ENCODE measurements at regions not wholly inside any gene's neighbourhood (a gene's known extent, or its start where the extent isn't known, plus 50 kb on each side); places are given as distances from the start of the nearest gene placed in this dataset.
"Not testable (repeated sequence)": the region's sequence is repeated elsewhere in the genome, so short reads cannot be mapped to it uniquely, and the experiment has no call there.

DNA sequence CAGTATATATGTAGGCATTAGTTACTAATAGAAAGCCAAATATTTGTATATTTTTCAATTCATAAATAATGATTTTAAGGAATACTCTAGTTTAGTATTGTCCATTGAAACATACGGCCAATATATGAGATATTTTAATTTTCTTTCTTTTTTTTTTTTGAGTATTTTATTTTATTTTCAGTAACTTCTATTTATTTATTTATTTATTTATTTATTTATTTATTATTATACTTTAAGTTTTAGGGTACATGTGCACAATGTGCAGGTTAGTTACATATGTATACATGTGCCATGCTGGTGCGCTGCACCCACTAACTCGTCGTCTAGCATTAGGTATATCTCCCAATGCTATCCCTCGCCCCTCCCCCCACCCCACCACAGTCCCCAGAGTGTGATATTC, 2007.1 kb upstream of the CDH6 start:
- H3K27ac ChIP-seq (ENCODE audit: insufficient read depth, low read depth, low read length); H3K9ac ChIP-seq (replicated peaks; ENCODE audit: extremely low read depth, insufficient read depth, low read length); intact Hi-C loops (cut with micrococcal nuclease); DNase-seq (ENCODE audit: low read depth, low spot score); H3K9me3 ChIP-seq (replicated peaks; ENCODE audit: control insufficient read depth, insufficient read depth, low read length); H3K4me1 ChIP-seq (ENCODE audit: control insufficient read depth, extremely low read depth, insufficient read depth, low read length); H2AFZ ChIP-seq (ENCODE audit: low read depth, low read length); H3K36me3 ChIP-seq (ENCODE audit: control insufficient read depth in 2 of 2, extremely low read depth in 1 of 2, insufficient read depth in 2 of 2, low read length in 2 of 2); H3K9me1 ChIP-seq (replicated peaks; ENCODE audit: control insufficient read depth, extremely low read depth, insufficient read depth, low read length); CTCF ChIA-PET; POLR2A ChIA-PET; H3K79me2 ChIP-seq (ENCODE audit: control insufficient read depth, insufficient read depth, low read length); dilution Hi-C loops (cut with MboI; ENCODE audit: extremely low pct_ligation_motif_present, low sequenced_read_pairs); H3K27me3 ChIP-seq (ENCODE audit: control insufficient read depth in 2 of 2, insufficient read depth in 2 of 2, low read length in 2 of 2); H4K20me1 ChIP-seq (replicated peaks; ENCODE audit: control insufficient read depth, extremely low read depth, insufficient read depth, low read length); FAIRE-seq; H3K4me2 ChIP-seq (ENCODE audit: insufficient read depth, low read length); BruUV-seq (replicated peaks); H3K4me3 ChIP-seq (replicated peaks in 1 of 3; ENCODE audit: insufficient read depth in 1 of 3, low read depth in 1 of 3, low read length in 3 of 3): not testable (repeated sequence)

DNA sequence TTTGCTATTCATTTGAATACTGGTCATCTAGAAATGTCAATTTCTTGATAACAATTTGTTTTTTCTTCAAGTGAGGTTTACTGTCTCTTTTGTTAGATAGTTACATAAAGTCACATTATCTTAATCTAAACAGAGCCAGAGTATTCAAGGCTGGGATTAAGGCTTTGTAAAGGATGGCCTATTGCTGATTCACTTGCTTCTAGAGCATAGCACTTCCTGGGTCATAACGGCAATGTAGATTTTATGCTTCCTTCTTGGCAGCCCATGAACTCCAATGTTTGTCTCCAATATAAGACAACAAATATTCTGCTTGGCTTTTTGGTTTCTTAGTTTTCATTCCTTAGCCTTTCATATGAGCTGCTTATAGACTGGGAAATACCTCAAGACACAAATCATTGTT, 2007.9 kb upstream of the CDH6 start:
- Histone ChIP-seq H4K20me1 (replicated peaks; ENCODE audit: control insufficient read depth, extremely low read depth, insufficient read depth, low read length) (no peaks in the 10 kb centered on the region), H3K9me1 (replicated peaks; ENCODE audit: control insufficient read depth, extremely low read depth, insufficient read depth, low read length) (no peaks in the 10 kb centered on the region), H2AFZ (ENCODE audit: low read depth, low read length) (no peak overlapping the region), H3K4me1 (ENCODE audit: control insufficient read depth, extremely low read depth, insufficient read depth, low read length) (no peaks in the 10 kb centered on the region), H3K9me3 (replicated peaks; ENCODE audit: control insufficient read depth, insufficient read depth, low read length) (peaks cover 3% of the 10 kb centered on the region), H3K36me3 (ENCODE audit: control insufficient read depth in 2 of 2, extremely low read depth in 1 of 2, insufficient read depth in 2 of 2, low read length in 2 of 2) (no peaks in the 10 kb centered on the region), H3K4me3 (replicated peaks in 1 of 3; ENCODE audit: insufficient read depth in 1 of 3, low read depth in 1 of 3, low read length in 3 of 3) (no peak overlapping the region), H3K79me2 (ENCODE audit: control insufficient read depth, insufficient read depth, low read length) (no peaks in the 10 kb centered on the region), H3K4me2 (ENCODE audit: insufficient read depth, low read length) (no peak overlapping the region), H3K27me3 (ENCODE audit: control insufficient read depth in 2 of 2, insufficient read depth in 2 of 2, low read length in 2 of 2) (no peaks in the 10 kb centered on the region), H3K9ac (replicated peaks; ENCODE audit: extremely low read depth, insufficient read depth, low read length) (no peak overlapping the region), H3K27ac (ENCODE audit: insufficient read depth, low read depth, low read length) (no peak overlapping the region)
- no TSS peak for BruUV-seq (replicated peaks)
- intact Hi-C loops (cut with micrococcal nuclease): no loop called here
- dilution Hi-C loops (cut with MboI; ENCODE audit: extremely low pct_ligation_motif_present, low sequenced_read_pairs): no loop called here
- POLR2A ChIA-PET: no interaction called here
- CTCF ChIA-PET: no interaction called here
- no peak for TF ChIP-seq EZH2 (IDR thresholded peaks at IDR 0.05; ENCODE audit: borderline replicate concordance, low read depth, low read length, severe bottlenecking)
- TF ChIP-seq, protein P1, sequence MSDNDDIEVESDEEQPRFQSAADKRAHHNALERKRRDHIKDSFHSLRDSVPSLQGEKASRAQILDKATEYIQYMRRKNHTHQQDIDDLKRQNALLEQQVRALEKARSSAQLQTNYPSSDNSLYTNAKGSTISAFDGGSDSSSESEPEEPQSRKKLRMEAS (IDR thresholded peaks at IDR 0.05; ENCODE audit: insufficient read depth, insufficient read length): no peak
- no peak for TF ChIP-seq POLR2A (IDR thresholded peaks at IDR 0.05; ENCODE audit: low read depth, low read length)
- TF ChIP-seq, protein P2, sequence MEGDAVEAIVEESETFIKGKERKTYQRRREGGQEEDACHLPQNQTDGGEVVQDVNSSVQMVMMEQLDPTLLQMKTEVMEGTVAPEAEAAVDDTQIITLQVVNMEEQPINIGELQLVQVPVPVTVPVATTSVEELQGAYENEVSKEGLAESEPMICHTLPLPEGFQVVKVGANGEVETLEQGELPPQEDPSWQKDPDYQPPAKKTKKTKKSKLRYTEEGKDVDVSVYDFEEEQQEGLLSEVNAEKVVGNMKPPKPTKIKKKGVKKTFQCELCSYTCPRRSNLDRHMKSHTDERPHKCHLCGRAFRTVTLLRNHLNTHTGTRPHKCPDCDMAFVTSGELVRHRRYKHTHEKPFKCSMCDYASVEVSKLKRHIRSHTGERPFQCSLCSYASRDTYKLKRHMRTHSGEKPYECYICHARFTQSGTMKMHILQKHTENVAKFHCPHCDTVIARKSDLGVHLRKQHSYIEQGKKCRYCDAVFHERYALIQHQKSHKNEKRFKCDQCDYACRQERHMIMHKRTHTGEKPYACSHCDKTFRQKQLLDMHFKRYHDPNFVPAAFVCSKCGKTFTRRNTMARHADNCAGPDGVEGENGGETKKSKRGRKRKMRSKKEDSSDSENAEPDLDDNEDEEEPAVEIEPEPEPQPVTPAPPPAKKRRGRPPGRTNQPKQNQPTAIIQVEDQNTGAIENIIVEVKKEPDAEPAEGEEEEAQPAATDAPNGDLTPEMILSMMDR (IDR thresholded peaks at IDR 0.05; ENCODE audit: extremely low read depth in 1 of 2, insufficient read depth in 1 of 2, low read depth in 1 of 2, low read length in 2 of 2): no peak
- FAIRE-seq (no peak), DNase-seq (ENCODE audit: low read depth, low spot score) (no peak)

All from endothelial cell of umbilical vein (primary cell).